ENCODE measurements at regions not wholly inside any gene's neighbourhood (a gene's known extent, or its start where the extent isn't known, plus 50 kb on each side); places are given as distances from the start of the nearest gene placed in this dataset.

DNA sequence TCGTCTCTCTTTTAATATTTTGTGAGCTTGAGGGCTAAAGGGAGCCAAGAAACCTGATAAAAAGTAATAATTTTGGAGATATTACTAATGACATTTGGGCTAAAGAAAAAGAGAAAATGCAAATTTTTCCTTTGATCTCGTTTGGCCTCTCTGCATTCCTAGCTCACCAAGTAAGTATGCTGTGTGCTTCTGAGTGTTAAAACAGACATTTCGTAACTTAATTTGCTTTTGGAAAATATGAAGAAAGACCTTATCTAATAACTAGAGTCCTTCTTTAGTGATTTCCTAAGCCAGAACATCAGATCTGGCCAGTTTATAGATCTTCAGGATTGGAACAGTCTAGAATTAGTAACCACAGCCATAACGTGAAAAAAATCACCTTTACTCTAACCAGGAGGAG, 872.9 kb upstream of the SLC35B3 start:
- Mint-ChIP-seq H3K27ac (no peak overlapping the region), H3K9me3 (no peaks in the 10 kb centered on the region; a peak in 1 of 5 replicates), H3K27me3 (ENCODE audit: low read depth) (no peaks in the 10 kb centered on the region), H3K36me3 (ENCODE audit: insufficient read depth in 1 of 3, low read depth in 3 of 3) (no peaks in the 10 kb centered on the region), H3K4me1 (peaks cover 5 to 10% of the 10 kb centered on the region in 2 experiments), H3K4me3 (no peak overlapping the region)
- Histone ChIP-seq H2BK5ac (ENCODE audit: insufficient read length, low read length) (no peak overlapping the region), H3K23me2 (ENCODE audit: insufficient read length, low read depth, low read length, poor library complexity, severe bottlenecking) (no peaks in the 10 kb centered on the region), H4K91ac (ENCODE audit: insufficient read length, low read depth, low read length) (no peak overlapping the region), H3K27ac (ENCODE audit: insufficient read length, low read depth, low read length) (no peak overlapping the region), H3K79me2 (ENCODE audit: insufficient read depth, low read length) (no peaks in the 10 kb centered on the region), H4K8ac (replicated peaks; ENCODE audit: insufficient read length, low read depth, low read length) (no peak overlapping the region), H2AK5ac (ENCODE audit: insufficient read length, low read length) (no peak overlapping the region), H2BK15ac (ENCODE audit: low read depth, low read length) (no peak overlapping the region), H4K5ac (ENCODE audit: insufficient read length, low read depth, low read length) (no peak overlapping the region), H3K23ac (ENCODE audit: insufficient read length, low read depth, low read length) (no peak overlapping the region), H3K9me3 (ENCODE audit: control insufficient read depth, low read depth, low read length) (no peaks in the 10 kb centered on the region), H3K9ac (ENCODE audit: extremely low read depth, insufficient read length, low read length) (no peak overlapping the region), H3K4me2 (ENCODE audit: insufficient read depth, insufficient read length, low read length) (no peak overlapping the region), H3K18ac (ENCODE audit: insufficient read length, low read depth, low read length) (no peak overlapping the region), H3K79me1 (ENCODE audit: insufficient read depth, low read depth, low read length, poor library complexity, severe bottlenecking) (no peaks in the 10 kb centered on the region), H3K27me3 (ENCODE audit: insufficient read depth, low read length) (no peaks in the 10 kb centered on the region), H3K56ac (ENCODE audit: insufficient read length, low read depth, low read length) (no peak overlapping the region), H3T11ph (ENCODE audit: low read length) (no peak overlapping the region), H4K20me1 (ENCODE audit: control insufficient read depth, insufficient read depth, insufficient read length) (no peaks in the 10 kb centered on the region), H3K4ac (ENCODE audit: low read depth, low read length) (no peak overlapping the region), H2BK20ac (ENCODE audit: low read depth, low read length, poor library complexity, severe bottlenecking) (no peak overlapping the region), H3K14ac (ENCODE audit: insufficient read depth, low read length) (no peak overlapping the region), H2BK120ac (ENCODE audit: low read depth, low read length, poor library complexity, severe bottlenecking) (no peak overlapping the region), H2BK12ac (ENCODE audit: insufficient read length, low read depth, low read length) (no peak overlapping the region), H2AFZ (ENCODE audit: low read length) (no peak overlapping the region), H3K4me1 (ENCODE audit: insufficient read depth, low read length) (no peaks in the 10 kb centered on the region)
- WGBS (ENCODE audit: extremely low coverage, insufficient read length, low lambda C conversion rate): no CpG with 5 or more reads among the region's 4 CpGs
- TF ChIP-seq, protein P1, sequence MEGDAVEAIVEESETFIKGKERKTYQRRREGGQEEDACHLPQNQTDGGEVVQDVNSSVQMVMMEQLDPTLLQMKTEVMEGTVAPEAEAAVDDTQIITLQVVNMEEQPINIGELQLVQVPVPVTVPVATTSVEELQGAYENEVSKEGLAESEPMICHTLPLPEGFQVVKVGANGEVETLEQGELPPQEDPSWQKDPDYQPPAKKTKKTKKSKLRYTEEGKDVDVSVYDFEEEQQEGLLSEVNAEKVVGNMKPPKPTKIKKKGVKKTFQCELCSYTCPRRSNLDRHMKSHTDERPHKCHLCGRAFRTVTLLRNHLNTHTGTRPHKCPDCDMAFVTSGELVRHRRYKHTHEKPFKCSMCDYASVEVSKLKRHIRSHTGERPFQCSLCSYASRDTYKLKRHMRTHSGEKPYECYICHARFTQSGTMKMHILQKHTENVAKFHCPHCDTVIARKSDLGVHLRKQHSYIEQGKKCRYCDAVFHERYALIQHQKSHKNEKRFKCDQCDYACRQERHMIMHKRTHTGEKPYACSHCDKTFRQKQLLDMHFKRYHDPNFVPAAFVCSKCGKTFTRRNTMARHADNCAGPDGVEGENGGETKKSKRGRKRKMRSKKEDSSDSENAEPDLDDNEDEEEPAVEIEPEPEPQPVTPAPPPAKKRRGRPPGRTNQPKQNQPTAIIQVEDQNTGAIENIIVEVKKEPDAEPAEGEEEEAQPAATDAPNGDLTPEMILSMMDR (conservative IDR thresholded peaks at IDR 0.05): no peak
- no peak for DNase-seq

Data from H9 (cell line).